ENCODE measurements at regions not wholly inside any gene's neighbourhood (a gene's known extent, or its start where the extent isn't known, plus 50 kb on each side); places are given as distances from the start of the nearest gene placed in this dataset.

GRCh38 chr4:136670265-136670664 is 862.0 kb downstream of the PCDH18 start:
- no peak for TF ChIP-seq CTCF (conservative IDR thresholded peaks at IDR 0.05; ENCODE audit: low read depth, low read length)
- TF ChIP-seq EZH2phosphoT487 (IDR thresholded peaks at IDR 0.05; ENCODE audit: borderline replicate concordance, low read length): no peak
- TF ChIP-seq EZH2 (IDR thresholded peaks at IDR 0.05; ENCODE audit: low read length, unreplicated experiment): no peak
